Ramos (cell line): ENCODE measurements at regions not wholly inside any gene's neighbourhood (a gene's known extent, or its start where the extent isn't known, plus 50 kb on each side); places are given as distances from the start of the nearest gene placed in this dataset.
"Not testable (repeated sequence)": the region's sequence is repeated elsewhere in the genome, so short reads cannot be mapped to it uniquely, and the experiment has no call there.

Experiments used
- in situ Hi-C: fragments of 300-500 bp; cut with MboI; formaldehyde crosslinking; loops from one replicate; pipeline ENCODE4 v1.14.3; 2022; ENCODE audit warnings: low sequenced_read_pairs; ENCODE audit not compliant: unreplicated experiment

DNA sequence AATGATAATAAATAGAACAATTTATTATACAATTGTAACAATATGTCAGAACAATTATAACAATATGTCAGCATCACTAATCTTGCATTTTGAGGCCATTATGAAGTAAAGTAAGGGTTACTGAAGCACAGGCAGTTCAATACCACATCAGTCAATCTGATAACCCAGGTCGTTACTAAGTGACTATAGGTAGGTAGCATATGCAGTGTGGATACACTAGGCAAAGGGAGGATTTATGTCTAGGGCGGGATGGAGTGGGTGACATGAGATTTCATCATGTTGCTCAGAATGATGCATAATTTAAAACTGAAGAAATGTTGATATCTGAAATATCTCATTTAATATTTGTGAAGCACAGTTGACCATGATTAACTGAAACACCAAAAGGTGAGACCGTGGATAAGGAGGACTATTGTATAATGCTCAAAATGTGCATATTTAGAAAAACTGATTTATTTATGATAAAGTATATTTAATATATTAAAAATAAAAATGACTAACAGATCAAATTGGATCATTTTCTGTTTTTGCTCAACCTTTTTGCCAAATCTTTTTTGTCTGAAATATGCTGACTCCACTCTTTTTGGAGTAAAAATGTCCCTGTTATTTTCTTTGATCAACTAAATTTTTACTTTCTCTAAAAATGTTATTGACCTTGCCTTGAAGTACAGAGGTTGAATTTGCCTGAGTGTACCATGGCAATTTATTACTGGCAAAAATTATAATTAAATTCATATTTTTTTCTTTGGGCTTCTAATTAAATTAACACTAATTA is 1189.4 kb upstream of the USP15 start:
- in situ Hi-C loops, result no loop called here

- in situ Hi-C loops, result no loop called here
These were observed 1187.5 kb upstream of the USP15 start for GRCh38 chr12:61072717-61073116.

GRCh38 chr12:61095111-61095510 is 1165.1 kb upstream of the USP15 start:
- in situ Hi-C loops, result no loop called here

DNA sequence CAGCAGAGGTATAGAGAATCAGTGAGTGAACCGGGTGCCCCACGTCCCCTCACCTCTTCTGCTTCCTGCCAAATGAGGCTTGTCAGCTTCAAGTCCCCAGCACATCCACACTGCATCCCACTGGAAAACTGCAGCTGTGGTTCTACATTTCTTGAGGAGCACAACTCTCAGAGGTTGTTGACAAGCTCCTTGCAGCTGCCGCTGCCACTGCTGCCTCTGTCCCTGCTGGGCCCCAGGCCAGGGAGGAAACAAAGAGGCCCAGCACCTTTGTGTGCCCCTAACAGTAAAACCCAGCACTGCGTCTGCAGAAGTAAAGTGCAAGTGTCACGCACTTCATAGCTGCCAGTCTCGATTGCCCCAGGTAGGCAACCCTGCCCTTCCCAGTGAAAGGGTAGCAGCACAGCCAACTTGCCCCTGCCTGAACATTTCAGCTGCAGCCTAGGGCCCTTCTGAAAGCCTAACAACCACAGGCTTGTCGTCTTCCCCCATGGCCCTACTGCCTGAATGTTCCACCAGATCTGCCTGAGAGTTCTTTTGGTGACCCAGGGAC is 1162.1 kb upstream of the USP15 start:
- in situ Hi-C loops, result no loop called here

DNA sequence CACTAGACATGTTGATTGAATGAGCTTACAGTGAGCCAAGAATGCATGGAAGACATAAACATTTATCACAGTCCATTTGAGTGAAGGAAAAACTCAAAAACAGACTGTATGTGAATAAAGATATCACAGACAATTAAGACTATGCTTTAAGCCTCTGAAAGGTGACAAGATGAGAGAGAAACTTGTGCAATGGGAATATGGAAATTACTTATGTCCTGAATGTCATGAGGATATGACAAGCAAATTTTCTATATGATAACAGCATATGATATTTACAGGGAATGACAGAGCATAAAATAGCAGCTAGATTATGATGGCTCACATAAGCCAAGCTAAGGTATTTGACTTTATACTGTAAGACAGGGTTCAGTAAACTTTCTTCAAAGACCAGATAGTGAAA is 1153.1 kb upstream of the USP15 start:
- in situ Hi-C loops, result no loop called here

GRCh38 chr12:61111218-61111617 is 1149.0 kb upstream of the USP15 start:
- in situ Hi-C loops, result no loop called here

DNA sequence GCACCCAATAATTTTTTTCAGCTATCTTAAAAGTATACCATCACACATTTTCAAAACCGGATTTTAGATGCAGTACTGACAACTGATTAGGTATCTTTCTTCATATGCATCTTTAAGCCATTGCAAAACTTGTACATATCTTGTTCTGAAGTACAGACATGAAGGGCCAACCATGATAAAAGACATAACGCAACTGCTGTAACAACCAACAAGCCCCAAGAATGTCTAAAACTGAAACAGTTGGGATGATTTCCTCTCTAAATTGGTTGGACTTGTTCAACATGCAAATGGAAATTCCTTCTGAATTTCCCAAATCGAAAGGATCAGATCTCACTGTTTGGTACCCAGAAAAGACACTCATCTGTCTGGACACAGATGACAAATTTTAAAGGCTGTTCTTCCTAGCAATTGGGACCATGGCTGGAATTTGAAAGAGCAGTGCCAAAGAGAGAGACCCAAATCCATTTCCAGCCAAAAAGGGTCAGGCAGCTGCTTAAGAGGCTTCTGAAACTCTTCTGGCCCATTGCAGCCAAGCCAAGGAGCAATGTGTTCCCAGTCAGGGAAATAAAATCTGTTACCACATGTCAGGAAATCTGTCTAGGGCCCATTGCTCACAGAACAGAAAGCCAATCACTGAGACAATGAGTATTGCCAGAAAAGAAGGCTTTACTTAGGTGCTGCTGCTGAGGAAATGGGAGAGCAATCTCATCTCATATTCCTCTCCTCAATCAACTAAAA is 1122.4 kb upstream of the USP15 start:
- in situ Hi-C loops, result no loop called here

GRCh38 chr12:61138415-61138759 is 1121.8 kb upstream of the USP15 start:
- in situ Hi-C loops, result no loop called here

DNA sequence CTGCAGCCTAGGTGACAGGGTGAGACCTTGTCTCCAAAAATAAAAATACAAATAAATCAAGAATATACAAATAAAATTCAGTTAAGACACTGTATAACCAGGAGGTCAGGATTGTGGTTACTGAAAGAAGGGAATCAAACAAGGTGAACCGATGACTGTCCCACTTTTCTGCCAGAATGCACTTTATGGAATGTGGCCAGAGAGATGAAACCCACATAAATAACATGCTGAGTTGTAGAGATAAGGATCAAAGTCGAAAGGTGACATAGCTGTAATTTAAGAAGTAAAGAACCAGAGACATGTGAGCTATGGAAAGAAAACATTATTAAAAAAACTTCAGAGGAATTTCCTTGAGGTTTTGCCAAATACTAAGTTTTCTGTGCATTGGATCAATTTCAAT is 1098.2 kb upstream of the USP15 start:
- in situ Hi-C loops, result no loop called here

- in situ Hi-C loops, result no loop called here
These were observed 1071.2 kb upstream of the USP15 start for GRCh38 chr12:61188801-61189595.

- in situ Hi-C loops, result no loop called here
These were observed 1046.6 kb upstream of the USP15 start for GRCh38 chr12:61213646-61214045.

GRCh38 chr12:61220337-61220736 is 1039.9 kb upstream of the USP15 start:
- in situ Hi-C loops, result no loop called here

DNA sequence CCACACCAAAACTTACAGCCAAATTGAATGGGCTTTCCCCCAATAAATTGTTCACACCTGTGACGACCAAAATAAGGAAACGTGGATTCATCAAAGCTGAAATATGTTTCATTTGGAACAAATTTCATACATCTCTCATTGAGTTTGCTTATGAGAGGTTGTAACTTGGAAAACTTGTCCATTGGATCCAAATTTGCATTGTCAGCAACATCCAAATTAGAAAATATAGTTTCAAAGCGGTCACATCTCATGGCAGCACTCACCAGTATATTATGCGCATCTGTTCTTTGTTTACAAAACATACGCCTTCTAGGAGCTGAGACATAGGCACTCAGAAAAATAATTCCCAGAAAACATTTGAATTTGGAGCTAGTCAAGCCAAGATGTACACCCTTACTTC is 1028.2 kb upstream of the USP15 start:
- in situ Hi-C loops, result no loop called here

DNA sequence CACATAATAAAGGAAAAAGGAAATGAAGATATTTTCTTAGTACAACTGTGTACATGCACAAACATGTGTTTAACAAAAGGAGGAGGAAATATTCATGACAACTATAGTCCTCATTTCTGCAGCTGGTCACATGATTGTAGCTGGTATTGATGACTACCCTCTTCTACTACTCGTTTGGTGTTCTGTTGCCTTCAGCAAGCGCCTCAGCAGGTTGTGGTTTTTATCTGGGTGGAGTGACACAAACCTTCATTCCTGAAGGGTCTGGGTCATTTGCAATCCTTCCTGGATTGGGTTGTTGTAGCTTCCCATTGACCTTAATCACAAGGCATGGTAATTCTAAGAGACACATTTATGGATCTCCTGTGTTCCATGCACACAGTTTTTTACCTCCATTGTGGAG is 1009.9 kb upstream of the USP15 start:
- in situ Hi-C loops, result no loop called here

DNA sequence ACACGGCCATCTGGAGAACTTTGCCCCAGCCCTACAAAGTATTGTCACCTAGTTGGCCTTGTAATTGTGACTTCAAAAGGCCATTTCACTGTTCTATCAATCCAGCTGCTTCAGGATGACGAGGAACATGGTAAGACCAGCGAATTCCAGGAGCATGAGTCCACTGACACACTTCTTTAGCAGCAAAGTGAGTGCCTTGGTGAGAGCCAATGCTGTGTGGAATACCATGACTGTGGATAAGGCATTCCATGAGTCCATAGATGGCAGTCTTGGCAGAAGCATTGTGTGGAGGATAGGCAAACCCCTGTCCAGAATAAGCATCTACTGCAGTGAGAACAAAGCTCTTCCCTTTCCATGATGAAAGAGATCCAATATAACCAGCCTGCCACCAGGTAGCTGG is 1009.1 kb upstream of the USP15 start:
- in situ Hi-C loops, result no loop called here

DNA sequence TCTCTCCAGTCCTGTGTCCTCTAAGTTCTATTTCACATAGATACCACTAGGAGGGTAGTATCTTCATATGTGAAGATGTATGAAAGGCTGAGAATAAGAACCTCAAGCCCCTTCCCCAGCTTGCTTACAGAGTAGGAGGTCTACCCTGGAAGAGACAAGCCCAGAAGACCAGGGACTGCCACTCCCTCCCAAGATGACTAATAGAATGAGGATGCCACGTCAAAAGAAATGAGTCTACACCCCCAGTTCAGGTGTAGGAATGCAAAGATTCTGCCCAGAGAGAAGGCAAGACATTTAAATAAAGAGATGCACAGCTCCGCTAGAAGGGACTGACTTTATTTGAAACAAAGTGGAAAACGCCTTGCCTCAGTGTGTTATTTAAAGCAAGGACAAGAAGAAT is 1006.0 kb upstream of the USP15 start:
- in situ Hi-C loops, result no loop called here

DNA sequence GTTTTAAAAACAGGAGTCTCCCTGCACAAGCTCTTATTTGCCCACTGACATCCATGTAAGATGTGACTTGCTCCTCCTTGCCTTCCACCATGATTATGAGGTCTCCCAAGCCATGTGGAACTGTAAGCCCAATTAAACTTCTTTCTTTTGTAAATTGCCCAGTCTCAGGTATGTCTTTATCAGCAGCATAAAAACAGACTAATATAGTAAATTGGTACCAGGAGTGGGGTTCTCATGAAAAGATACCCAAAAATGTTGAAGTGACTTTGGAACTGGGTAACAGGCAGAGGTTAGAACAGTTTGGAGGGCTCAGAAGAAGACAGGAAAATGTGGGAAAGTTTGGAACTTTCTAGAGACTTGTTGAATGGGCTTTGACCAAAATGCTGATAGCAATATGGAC is 995.9 kb upstream of the USP15 start:
- in situ Hi-C loops, result not testable (repeated sequence)

- in situ Hi-C loops, result no loop called here
These were observed 992.7 kb upstream of the USP15 start for GRCh38 chr12:61267474-61267873.

GRCh38 chr12:61272441-61272840 is 987.8 kb upstream of the USP15 start:
- in situ Hi-C loops, result no loop called here

DNA sequence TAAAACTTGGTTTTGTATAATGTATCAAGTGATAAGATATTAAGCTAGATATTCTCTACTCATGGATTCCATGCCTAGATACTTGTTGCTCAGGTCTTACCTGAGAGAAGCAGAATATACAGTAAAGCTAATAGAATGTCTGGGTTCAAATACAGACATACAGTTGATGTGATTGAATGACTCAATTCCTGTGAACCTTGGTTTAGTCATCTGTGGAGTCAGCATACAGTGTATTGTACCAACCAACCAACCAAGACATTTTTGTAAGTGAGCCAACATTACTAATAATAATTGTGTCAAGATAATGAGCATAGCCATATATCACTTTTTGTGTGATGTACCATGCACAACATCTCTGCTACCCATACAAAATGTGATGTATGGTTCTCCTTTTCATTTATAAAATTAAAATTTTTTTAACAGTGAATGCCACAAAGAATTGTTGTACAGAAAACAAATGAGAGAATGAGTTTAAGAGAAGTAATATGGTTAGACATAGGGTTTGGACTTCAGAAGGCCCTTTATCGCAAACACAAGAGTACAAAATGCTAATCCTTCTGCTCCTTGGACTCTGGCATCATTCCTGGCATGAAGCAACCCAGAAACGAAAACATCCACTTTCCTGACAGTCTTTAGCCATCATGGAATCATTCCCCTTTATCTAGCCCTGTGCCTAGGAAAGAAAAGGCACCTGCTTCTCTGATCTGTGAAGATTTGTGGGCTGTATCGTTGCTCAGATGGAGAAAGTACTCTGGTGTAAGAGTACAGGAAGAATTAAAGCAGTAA is 977.2 kb upstream of the USP15 start:
- in situ Hi-C loops, result no loop called here
